GM23338 (cell line): ENCODE measurements at regions not wholly inside any gene's neighbourhood (a gene's known extent, or its start where the extent isn't known, plus 50 kb on each side); places are given as distances from the start of the nearest gene placed in this dataset.

Source experiments
- ATAC-seq: fragments of 200-7000 bp; cut with Tn5 transposase; 3 replicates; pipeline ENCODE4 v1.9.1; 2020
- DNase-seq: peaks from one replicate; pipeline ENCODE4 v3.0.0-alpha.2; 2015; ENCODE audit warnings: low spot score
- H2AFZ ChIP-seq: fragments of 200-600 bp; sonication (generic); 2 replicates; pipeline ENCODE4 v1.8.0; 2016; ENCODE audit warnings: antibody characterized with exemption, mild to moderate bottlenecking, moderate library complexity
- H3F3A ChIP-seq: fragments of 200-600 bp; sonication (generic); replicated peaks from 2 replicates; pipeline ENCODE4 v1.8.0; 2017; ENCODE audit warnings: antibody characterized with exemption, mixed run types, low read depth
- H3K27ac ChIP-seq: fragments of 200-600 bp; sonication (generic); 2 replicates; pipeline ENCODE4 v1.6.1; 2016; ENCODE audit warnings: low read depth
- H3K27me3 ChIP-seq: fragments of 200-600 bp; sonication (generic); 2 replicates; pipeline ENCODE4 v1.8.0; 2016; ENCODE audit warnings: mild to moderate bottlenecking, mixed run types, moderate library complexity; ENCODE audit not compliant: insufficient read depth
- H3K36me3 ChIP-seq: fragments of 200-600 bp; sonication (generic); 2 replicates; pipeline ENCODE4 v1.8.0; 2016; ENCODE audit warnings: mild to moderate bottlenecking; ENCODE audit not compliant: insufficient read depth
- H3K4me1 ChIP-seq: fragments of 200-600 bp; sonication (generic); 2 replicates; pipeline ENCODE4 v1.8.0; 2016; ENCODE audit warnings: mild to moderate bottlenecking, moderate library complexity; ENCODE audit not compliant: insufficient read depth
- H3K4me2 ChIP-seq: fragments of 200-600 bp; sonication (generic); 2 replicates; pipeline ENCODE4 v1.7.1; 2017; ENCODE audit warnings: mixed run types
- H3K4me3 ChIP-seq: fragments of 200-600 bp; sonication (generic); 2 replicates; pipeline ENCODE4 v1.6.1; 2016; ENCODE audit warnings: mixed run types
- H3K79me2 ChIP-seq: fragments of 200-600 bp; sonication (generic); replicated peaks from 2 replicates; pipeline ENCODE4 v1.8.0; 2017; ENCODE audit warnings: mild to moderate bottlenecking; ENCODE audit not compliant: insufficient read depth
- H3K9me2 ChIP-seq: fragments of 200-600 bp; sonication (generic); 2 replicates; pipeline ENCODE4 v1.8.0; 2017; ENCODE audit not compliant: insufficient read depth
- H4K20me1 ChIP-seq: fragments of 200-600 bp; sonication (generic); replicated peaks from 2 replicates; pipeline ENCODE4 v1.8.0; 2017; ENCODE audit warnings: mild to moderate bottlenecking; ENCODE audit not compliant: insufficient read depth
- H3K27ac Mint-ChIP-seq: 2 replicates; pipeline ENCODE4 v1.8.0; 2020; ENCODE audit warnings: inconsistent platforms, mild to moderate bottlenecking, moderate library complexity, mixed read lengths
- H3K27me3 Mint-ChIP-seq: 3 replicates; pipeline ENCODE4 v1.8.0; 2022; ENCODE audit warnings: low read depth, mild to moderate bottlenecking, moderate library complexity, mixed read lengths, inconsistent platforms; ENCODE audit not compliant: insufficient read depth, poor library complexity
- H3K36me3 Mint-ChIP-seq: 3 replicates; pipeline ENCODE4 v1.8.0; 2021; ENCODE audit warnings: low read depth, mild to moderate bottlenecking, inconsistent platforms, moderate library complexity, mixed read lengths
- H3K4me1 Mint-ChIP-seq: 3 replicates; pipeline ENCODE4 v1.8.0; 2020; ENCODE audit warnings: mild to moderate bottlenecking, inconsistent platforms, mixed read lengths
- H3K4me3 Mint-ChIP-seq: 3 replicates; pipeline ENCODE4 v1.8.0; 2021; ENCODE audit warnings: moderate library complexity, mild to moderate bottlenecking, inconsistent platforms, mixed read lengths
- H3K9me3 Mint-ChIP-seq: 3 replicates; pipeline ENCODE4 v1.8.0; 2020; ENCODE audit warnings: moderate library complexity, mild to moderate bottlenecking, inconsistent platforms, mixed read lengths
- CREB1 ChIP-seq: fragments of 250-450 bp; sonication (Bioruptor Pico); IDR thresholded peaks from 2 replicates; pipeline ENCODE4 v1.5.0; 2020; ENCODE audit warnings: low read depth, mild to moderate bottlenecking, moderate library complexity
- ETS1 ChIP-seq: IDR thresholded peaks from 2 replicates; pipeline ENCODE4 v1.6.1; 2016; ENCODE audit warnings: antibody characterized with exemption
- JUNB ChIP-seq: IDR thresholded peaks from one replicate; pipeline ENCODE4 v1.6.1; 2016; ENCODE audit warnings: antibody characterized with exemption; ENCODE audit not compliant: unreplicated experiment
- STAT1 ChIP-seq: IDR thresholded peaks from one replicate; pipeline ENCODE4 v1.6.1; 2016; ENCODE audit warnings: antibody characterized with exemption; ENCODE audit not compliant: unreplicated experiment
- ZNF114 ChIP-seq: fragments of 250-450 bp; sonication (Bioruptor Pico); IDR thresholded peaks from 2 replicates; pipeline ENCODE4 v1.5.0; 2020; ENCODE audit warnings: mild to moderate bottlenecking, moderate library complexity
- ZNF462 ChIP-seq: fragments of 250-450 bp; sonication (Bioruptor Pico); IDR thresholded peaks from 2 replicates; pipeline ENCODE4 v1.5.0; 2020; ENCODE audit warnings: mild to moderate bottlenecking, moderate library complexity

GRCh38 chr6:139712830-139713229 lies 338.4 kb upstream of the CITED2 start:
- Histone ChIP-seq H4K20me1 (no peaks in the 10 kb centered on the region), H3K4me1 (no peaks in the 10 kb centered on the region), H3F3A (no peaks in the 10 kb centered on the region), H3K79me2 (no peaks in the 10 kb centered on the region), H3K4me2 (no peak overlapping the region), H3K4me3 (no peak overlapping the region), H3K27me3 (no peaks in the 10 kb centered on the region), H3K9me2 (no peaks in the 10 kb centered on the region), H2AFZ (no peak overlapping the region), H3K27ac (no peak overlapping the region), H3K36me3 (no peaks in the 10 kb centered on the region)
- ATAC-seq (no peak), DNase-seq (no peak)
- Mint-ChIP-seq H3K27ac (no peak overlapping the region), H3K4me3 (no peak overlapping the region), H3K9me3 (no peaks in the 10 kb centered on the region), H3K27me3 (no peaks in the 10 kb centered on the region), H3K36me3 (no peaks in the 10 kb centered on the region), H3K4me1 (peaks cover 8% of the 10 kb centered on the region; the same call in 2 of the 3 replicates)
- TF ChIP-seq CREB1 (CRISPR knock-in tag) (no peak), ETS1 (no peak), JUNB (no peak), ZNF114 (CRISPR knock-in tag) (no peak), ZNF462 (CRISPR knock-in tag) (no peak), STAT1 (no peak)
